ENCODE measurements at regions not wholly inside any gene's neighbourhood (a gene's known extent, or its start where the extent isn't known, plus 50 kb on each side); places are given as distances from the start of the nearest gene placed in this dataset.

DNA sequence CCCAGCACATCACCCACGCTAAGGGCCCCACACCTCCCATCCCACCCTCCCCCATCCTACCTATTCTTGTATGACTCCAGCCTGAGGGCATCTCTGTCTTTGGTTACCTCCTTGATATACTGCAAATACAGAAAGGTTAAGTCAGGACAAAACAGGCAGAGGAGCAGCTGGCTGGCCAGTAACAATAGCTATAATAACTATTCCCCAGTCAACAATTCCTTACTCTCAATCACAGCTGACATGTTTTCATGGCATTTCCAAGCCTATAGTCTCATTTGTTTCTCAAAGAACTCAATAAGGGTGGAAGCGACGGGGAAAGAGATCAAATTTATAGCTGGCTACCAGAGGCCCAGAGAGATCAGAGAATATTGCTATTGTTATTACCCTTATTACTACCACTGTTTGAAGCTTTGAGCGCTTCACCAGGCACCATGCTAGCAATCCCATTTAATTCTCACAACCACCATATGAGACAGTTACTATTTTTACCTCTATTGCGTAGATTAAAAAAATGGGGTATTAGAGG is 93.0 kb upstream of the C2CD4B start:
- Histone ChIP-seq H4K20me1 (ENCODE audit: insufficient read depth, low read length) (no peaks in the 10 kb centered on the region), H3K79me2 (ENCODE audit: low read length) (no peaks in the 10 kb centered on the region), H3K4me1 (ENCODE audit: low read length) (no peaks in the 10 kb centered on the region), H3F3A (ENCODE audit: insufficient read depth, low read length) (no peaks in the 10 kb centered on the region), H3K36me3 (replicated peaks; ENCODE audit: insufficient read depth, low read length) (no peaks in the 10 kb centered on the region), H3K27me3 (replicated peaks; ENCODE audit: insufficient read depth, low read length) (no peaks in the 10 kb centered on the region), H2AFZ (ENCODE audit: low read length) (no peak overlapping the region), H3K4me2 (ENCODE audit: low read depth, low read length) (no peak overlapping the region), H3K9ac (ENCODE audit: low read length) (no peak overlapping the region), H3K9me2 (replicated peaks; ENCODE audit: insufficient read depth, low read length) (no peaks in the 10 kb centered on the region), H3K9me3 (replicated peaks; ENCODE audit: insufficient read depth, low read length) (no peaks in the 10 kb centered on the region), H3K4me3 (ENCODE audit: low read length) (no peak overlapping the region), H3K27ac (ENCODE audit: low read length) (no peak overlapping the region)
- TF ChIP-seq, protein P1, sequence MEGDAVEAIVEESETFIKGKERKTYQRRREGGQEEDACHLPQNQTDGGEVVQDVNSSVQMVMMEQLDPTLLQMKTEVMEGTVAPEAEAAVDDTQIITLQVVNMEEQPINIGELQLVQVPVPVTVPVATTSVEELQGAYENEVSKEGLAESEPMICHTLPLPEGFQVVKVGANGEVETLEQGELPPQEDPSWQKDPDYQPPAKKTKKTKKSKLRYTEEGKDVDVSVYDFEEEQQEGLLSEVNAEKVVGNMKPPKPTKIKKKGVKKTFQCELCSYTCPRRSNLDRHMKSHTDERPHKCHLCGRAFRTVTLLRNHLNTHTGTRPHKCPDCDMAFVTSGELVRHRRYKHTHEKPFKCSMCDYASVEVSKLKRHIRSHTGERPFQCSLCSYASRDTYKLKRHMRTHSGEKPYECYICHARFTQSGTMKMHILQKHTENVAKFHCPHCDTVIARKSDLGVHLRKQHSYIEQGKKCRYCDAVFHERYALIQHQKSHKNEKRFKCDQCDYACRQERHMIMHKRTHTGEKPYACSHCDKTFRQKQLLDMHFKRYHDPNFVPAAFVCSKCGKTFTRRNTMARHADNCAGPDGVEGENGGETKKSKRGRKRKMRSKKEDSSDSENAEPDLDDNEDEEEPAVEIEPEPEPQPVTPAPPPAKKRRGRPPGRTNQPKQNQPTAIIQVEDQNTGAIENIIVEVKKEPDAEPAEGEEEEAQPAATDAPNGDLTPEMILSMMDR (IDR thresholded peaks at IDR 0.05; ENCODE audit: low read length), result no peak
- TF ChIP-seq EZH2phosphoT487 (IDR thresholded peaks at IDR 0.05; ENCODE audit: low read length) (no peak), EZH2 (optimal IDR thresholded peaks at IDR 0.05; ENCODE audit: low read depth, low read length) (no peak)
- DNase-seq, result no peak

DNA sequence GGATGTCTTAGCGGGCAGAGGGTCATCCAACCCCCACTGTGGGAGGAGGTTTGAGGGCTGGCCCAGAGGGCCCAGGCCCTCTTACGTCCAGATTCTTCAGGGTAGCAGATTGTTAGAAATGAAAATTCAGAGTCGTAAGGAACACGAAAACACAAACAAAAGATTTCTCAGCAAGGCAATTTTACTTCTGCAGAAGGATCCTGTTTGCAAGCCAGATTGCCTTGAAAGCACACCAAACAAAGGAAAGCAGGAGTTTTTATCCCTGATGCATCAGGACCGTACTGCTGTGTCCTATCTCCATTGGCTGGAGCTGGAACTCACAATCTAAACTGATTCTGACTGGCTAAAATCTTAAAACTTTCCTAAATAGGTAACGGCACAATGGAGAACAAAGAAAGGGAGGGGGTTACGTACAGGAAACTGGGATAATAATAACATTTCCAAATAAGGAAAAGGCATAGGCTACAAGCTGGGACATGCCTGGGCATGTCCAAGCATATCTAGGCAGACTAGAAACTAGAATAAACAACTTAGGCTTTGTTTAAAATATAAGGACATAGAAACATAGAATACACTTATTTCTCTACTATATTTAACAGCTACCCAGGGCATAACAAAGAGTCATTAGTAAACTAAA is 97.3 kb upstream of the C2CD4B start:
- no peaks in the 10 kb centered on the region for H3K79me2 ChIP-seq (ENCODE audit: low read length)

DNA sequence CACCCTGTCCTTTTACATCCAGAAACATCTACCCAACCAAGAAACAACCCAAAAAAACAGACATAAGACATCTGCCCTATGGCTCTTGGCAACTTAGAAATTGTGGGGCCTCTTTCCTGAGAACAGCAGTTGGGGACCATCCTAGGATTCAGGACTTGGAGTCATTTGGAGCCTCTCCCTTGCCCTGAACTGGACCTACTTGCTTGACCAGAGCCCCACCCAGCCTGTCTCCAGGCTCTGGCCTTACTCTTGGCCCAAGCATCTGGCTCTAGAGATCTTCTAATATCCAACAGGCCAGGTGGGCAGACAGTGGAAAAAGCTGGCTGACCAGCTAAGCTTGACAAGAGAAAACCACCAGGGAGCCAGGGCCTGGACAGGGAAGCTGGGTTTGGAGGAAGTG is 99.1 kb upstream of the C2CD4B start:
- H3K27me3 ChIP-seq (replicated peaks; ENCODE audit: insufficient read depth, low read length), result no peaks in the 10 kb centered on the region
- no peaks in the 10 kb centered on the region for H4K20me1 ChIP-seq (ENCODE audit: insufficient read depth, low read length)
- H2AFZ ChIP-seq (ENCODE audit: low read length), result no peak overlapping the region
- TF ChIP-seq, protein P1 (IDR thresholded peaks at IDR 0.05; ENCODE audit: low read length), result no peak
- H3K9me3 ChIP-seq (replicated peaks; ENCODE audit: insufficient read depth, low read length), result no peaks in the 10 kb centered on the region
- H3K9me2 ChIP-seq (replicated peaks; ENCODE audit: insufficient read depth, low read length), result no peaks in the 10 kb centered on the region
- H3K4me1 ChIP-seq (ENCODE audit: low read length), result 0 out of 2 replicates have a peak, but pooled peaks cover 8% of the 10 kb centered on the region
- H3K4me3 ChIP-seq (ENCODE audit: low read length), result no peak overlapping the region
- H3F3A ChIP-seq (ENCODE audit: insufficient read depth, low read length), result no peaks in the 10 kb centered on the region
- no peaks in the 10 kb centered on the region for H3K79me2 ChIP-seq (ENCODE audit: low read length)
- no peaks in the 10 kb centered on the region for H3K36me3 ChIP-seq (replicated peaks; ENCODE audit: insufficient read depth, low read length)
- no peak overlapping the region for H3K27ac ChIP-seq (ENCODE audit: low read length)
- H3K9ac ChIP-seq (ENCODE audit: low read length), result no peak overlapping the region
- no peak for DNase-seq
- no peak overlapping the region for H3K4me2 ChIP-seq (ENCODE audit: low read depth, low read length)

More for the DNA sequence above, 97.3 kb upstream of the C2CD4B start:
- H3K27ac ChIP-seq (ENCODE audit: low read length), result no peak overlapping the region
- no peaks in the 10 kb centered on the region for H3K27me3 ChIP-seq (replicated peaks; ENCODE audit: insufficient read depth, low read length)
- H3K4me1 ChIP-seq (ENCODE audit: low read length), result 0 out of 2 replicates have a peak, but pooled peaks cover 6% of the 10 kb centered on the region
- no peak overlapping the region for H2AFZ ChIP-seq (ENCODE audit: low read length)
- no peak overlapping the region for H3K4me2 ChIP-seq (ENCODE audit: low read depth, low read length)
- H4K20me1 ChIP-seq (ENCODE audit: insufficient read depth, low read length), result no peaks in the 10 kb centered on the region
- H3K9ac ChIP-seq (ENCODE audit: low read length), result no peak overlapping the region
- no peak for DNase-seq
- TF ChIP-seq EZH2 (optimal IDR thresholded peaks at IDR 0.05; ENCODE audit: low read depth, low read length), result no peak
- TF ChIP-seq EZH2phosphoT487 (IDR thresholded peaks at IDR 0.05; ENCODE audit: low read length), result no peak
- no peaks in the 10 kb centered on the region for H3K9me3 ChIP-seq (replicated peaks; ENCODE audit: insufficient read depth, low read length)
- H3F3A ChIP-seq (ENCODE audit: insufficient read depth, low read length), result no peaks in the 10 kb centered on the region
- H3K4me3 ChIP-seq (ENCODE audit: low read length), result no peak overlapping the region
- H3K9me2 ChIP-seq (replicated peaks; ENCODE audit: insufficient read depth, low read length), result no peaks in the 10 kb centered on the region
- H3K36me3 ChIP-seq (replicated peaks; ENCODE audit: insufficient read depth, low read length), result no peaks in the 10 kb centered on the region

DNA sequence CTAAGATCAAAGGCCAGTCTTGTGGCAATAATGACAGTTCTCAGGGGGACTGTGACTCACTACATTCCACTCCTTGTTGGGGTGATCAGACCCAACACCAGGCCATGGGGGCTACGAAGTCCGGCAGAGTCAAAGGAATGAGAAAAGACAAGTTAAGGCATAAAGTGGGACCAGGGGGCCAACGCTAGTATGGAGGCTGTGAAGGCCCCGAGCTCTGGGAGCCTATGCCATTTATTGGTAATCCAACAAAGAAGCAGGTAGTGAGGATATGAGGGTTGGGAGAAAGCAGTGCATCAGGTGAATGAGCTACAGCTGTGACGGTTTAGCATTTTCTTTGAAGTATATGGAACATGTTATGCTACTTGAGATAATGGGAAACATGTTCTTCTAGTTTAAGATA is 104.4 kb upstream of the C2CD4B start:
- Histone ChIP-seq H3K4me3 (ENCODE audit: low read length) (no peak overlapping the region), H3K79me2 (ENCODE audit: low read length) (no peaks in the 10 kb centered on the region), H3K27me3 (replicated peaks; ENCODE audit: insufficient read depth, low read length) (no peaks in the 10 kb centered on the region), H3K9me2 (replicated peaks; ENCODE audit: insufficient read depth, low read length) (no peaks in the 10 kb centered on the region), H4K20me1 (ENCODE audit: insufficient read depth, low read length) (no peaks in the 10 kb centered on the region), H3F3A (ENCODE audit: insufficient read depth, low read length) (no peaks in the 10 kb centered on the region), H2AFZ (ENCODE audit: low read length) (no peak overlapping the region), H3K9me3 (replicated peaks; ENCODE audit: insufficient read depth, low read length) (no peaks in the 10 kb centered on the region), H3K4me2 (ENCODE audit: low read depth, low read length) (no peak overlapping the region), H3K27ac (ENCODE audit: low read length) (no peak overlapping the region), H3K4me1 (ENCODE audit: low read length) (0 out of 2 replicates have a peak, but pooled peaks cover 8% of the 10 kb centered on the region), H3K9ac (ENCODE audit: low read length) (no peak overlapping the region), H3K36me3 (replicated peaks; ENCODE audit: insufficient read depth, low read length) (no peaks in the 10 kb centered on the region)
- no peak for DNase-seq
- no peak for TF ChIP-seq EZH2phosphoT487 (IDR thresholded peaks at IDR 0.05; ENCODE audit: low read length)
- TF ChIP-seq, protein P1 (IDR thresholded peaks at IDR 0.05; ENCODE audit: low read length), result no peak
- no peak for TF ChIP-seq EZH2 (optimal IDR thresholded peaks at IDR 0.05; ENCODE audit: low read depth, low read length)

Measured in MM.1S (cell line).